ENCODE measurements at regions not wholly inside any gene's neighbourhood (a gene's known extent, or its start where the extent isn't known, plus 50 kb on each side); places are given as distances from the start of the nearest gene placed in this dataset.

GRCh38 chr17:72565006-72565405 is 444.2 kb downstream of the SOX9 start:
- H3K4me1 Mint-ChIP-seq (ENCODE audit: low read depth), result no peaks in the 10 kb centered on the region
- Histone ChIP-seq H3K36me3 (ENCODE audit: insufficient read depth, low read length) (no peaks in the 10 kb centered on the region), H3K27me3 (ENCODE audit: control insufficient read depth in 1 of 2, insufficient read depth in 2 of 2, low read length in 2 of 2) (no peaks in the 10 kb centered on the region), H3K4me3 (ENCODE audit: low read length) (no peak overlapping the region), H3K27ac (ENCODE audit: low read depth in 1 of 2, low read length in 2 of 2) (no peak overlapping the region), H3K9me3 (ENCODE audit: control insufficient read depth in 1 of 2, insufficient read depth in 1 of 2, low read length in 2 of 2) (peaks cover 0 to 6% of the 10 kb centered on the region in 2 experiments), H3K4me1 (ENCODE audit: insufficient read depth, low read length) (peaks cover 5% of the 10 kb centered on the region)
- no peaks in the 10 kb centered on the region for H3K9me3 Mint-ChIP-seq
- H3K36me3 Mint-ChIP-seq (ENCODE audit: low read depth), result no peaks in the 10 kb centered on the region
- CTCF ChIA-PET, result no interaction called here
- TF ChIP-seq CTCF (IDR thresholded peaks at IDR 0.05), result no peak
- intact Hi-C loops (cut with DNase I, micrococcal nuclease), result no loop called here
- ATAC-seq (ENCODE audit: poor library complexity) (no peak), DNase-seq (no peak)
- no peak overlapping the region for H3K27ac Mint-ChIP-seq
- H3K4me3 Mint-ChIP-seq, result no peak overlapping the region
- H3K27me3 Mint-ChIP-seq, result no peaks in the 10 kb centered on the region
- POLR2A ChIA-PET, result no interaction called here

GRCh38 chr17:72565758-72566157 is 444.9 kb downstream of the SOX9 start:
- Histone ChIP-seq H3K9me3 (ENCODE audit: control insufficient read depth in 1 of 2, insufficient read depth in 1 of 2, low read length in 2 of 2) (peaks cover 0 to 6% of the 10 kb centered on the region in 2 experiments), H3K27me3 (ENCODE audit: control insufficient read depth in 1 of 2, insufficient read depth in 2 of 2, low read length in 2 of 2) (no peaks in the 10 kb centered on the region), H3K27ac (ENCODE audit: low read depth in 1 of 2, low read length in 2 of 2) (no peak overlapping the region), H3K4me1 (ENCODE audit: insufficient read depth, low read length) (peaks cover 2% of the 10 kb centered on the region), H3K4me3 (ENCODE audit: low read length) (no peak overlapping the region), H3K36me3 (ENCODE audit: insufficient read depth, low read length) (no peaks in the 10 kb centered on the region)
- H3K9me3 Mint-ChIP-seq, result no peaks in the 10 kb centered on the region
- POLR2A ChIA-PET, result no interaction called here
- intact Hi-C loops (cut with DNase I, micrococcal nuclease), result no loop called here
- H3K27me3 Mint-ChIP-seq, result no peaks in the 10 kb centered on the region
- no peak overlapping the region for H3K4me3 Mint-ChIP-seq
- CTCF ChIA-PET, result no interaction called here
- no peaks in the 10 kb centered on the region for H3K36me3 Mint-ChIP-seq (ENCODE audit: low read depth)
- DNase-seq (no peak), ATAC-seq (ENCODE audit: poor library complexity) (no peak)
- TF ChIP-seq CTCF (IDR thresholded peaks at IDR 0.05), result no peak
- no peak overlapping the region for H3K27ac Mint-ChIP-seq
- H3K4me1 Mint-ChIP-seq (ENCODE audit: low read depth), result no peaks in the 10 kb centered on the region

- ATAC-seq (ENCODE audit: poor library complexity) (no peak), DNase-seq (no peak)
- CTCF ChIA-PET, result no interaction called here
- no peaks in the 10 kb centered on the region for H3K36me3 Mint-ChIP-seq (ENCODE audit: low read depth)
- no peak overlapping the region for H3K4me3 ChIP-seq (ENCODE audit: low read length)
- H3K9me3 Mint-ChIP-seq, result no peaks in the 10 kb centered on the region
- peaks cover 2% of the 10 kb centered on the region for H3K4me1 ChIP-seq (ENCODE audit: insufficient read depth, low read length)
- H3K36me3 ChIP-seq (ENCODE audit: insufficient read depth, low read length), result no peaks in the 10 kb centered on the region
- no peaks in the 10 kb centered on the region for H3K27me3 Mint-ChIP-seq
- no peak overlapping the region for H3K27ac ChIP-seq (ENCODE audit: low read depth in 1 of 2, low read length in 2 of 2)
- peaks cover 0 to 6% of the 10 kb centered on the region in 2 experiments for H3K9me3 ChIP-seq (ENCODE audit: control insufficient read depth in 1 of 2, insufficient read depth in 1 of 2, low read length in 2 of 2)
- POLR2A ChIA-PET, result no interaction called here
- H3K4me1 Mint-ChIP-seq (ENCODE audit: low read depth), result no peaks in the 10 kb centered on the region
- no peak overlapping the region for H3K4me3 Mint-ChIP-seq
- H3K27me3 ChIP-seq (ENCODE audit: control insufficient read depth in 1 of 2, insufficient read depth in 2 of 2, low read length in 2 of 2), result no peaks in the 10 kb centered on the region
- intact Hi-C loops (cut with DNase I, micrococcal nuclease), result no loop called here
- no peak for TF ChIP-seq CTCF (IDR thresholded peaks at IDR 0.05)
- H3K27ac Mint-ChIP-seq, result no peak overlapping the region
Observed at GRCh38 chr17:72566671-72567484, 446.1 kb downstream of the SOX9 start.

Data from CD4-positive, alpha-beta T cell (primary cell).